T-helper 2 cell (primary cell): ENCODE measurements at regions not wholly inside any gene's neighbourhood (a gene's known extent, or its start where the extent isn't known, plus 50 kb on each side); places are given as distances from the start of the nearest gene placed in this dataset.

Experiments used
- DNase-seq, 5 experiments: peaks; one replicate each; pipeline versions ENCODE4 v3.0.0 to v3.0.0-alpha.2; 2012 to 2022

DNA sequence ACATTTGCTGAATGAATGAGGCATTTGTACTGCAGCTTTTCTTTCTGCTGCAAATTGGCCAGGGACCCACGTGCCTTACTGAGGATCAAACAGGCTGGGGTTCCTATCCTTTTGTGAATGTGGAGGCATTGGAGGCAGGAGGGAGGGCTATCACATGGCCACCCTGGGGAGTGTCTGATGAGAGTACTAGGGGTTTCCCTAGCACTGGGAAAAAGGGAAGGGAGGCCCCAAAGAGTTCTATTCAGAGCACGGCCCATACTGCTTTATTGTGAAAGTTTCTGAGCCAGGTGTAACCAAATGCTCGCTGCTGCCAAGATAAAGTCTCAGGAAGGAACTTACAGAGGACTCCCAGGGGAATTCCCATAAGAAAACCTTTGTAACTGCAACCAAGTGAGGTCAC is 78.4 kb upstream of the ANO1 start:
- no peak for DNase-seq

DNA sequence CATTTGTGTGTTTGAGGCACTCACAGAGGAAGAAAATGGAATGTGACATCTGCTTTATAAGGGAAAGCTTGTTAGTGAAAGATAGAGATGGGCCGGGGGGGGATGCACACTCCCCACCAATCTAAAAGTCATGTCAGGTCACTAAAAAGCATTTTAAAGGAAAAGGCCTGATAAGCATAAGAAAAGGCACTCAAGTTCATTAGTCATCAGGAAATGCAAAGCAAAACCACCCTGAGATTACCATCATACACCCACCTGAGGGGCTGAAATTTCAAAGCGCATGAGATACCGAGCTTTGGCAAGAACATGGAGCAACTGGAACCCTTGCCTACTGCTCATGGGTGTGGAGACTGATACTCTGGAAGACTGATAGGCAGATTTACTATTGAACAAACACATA is 77.9 kb upstream of the ANO1 start:
- peak in 1 of 5 experiments; percentile 10 for DNase-seq

DNA sequence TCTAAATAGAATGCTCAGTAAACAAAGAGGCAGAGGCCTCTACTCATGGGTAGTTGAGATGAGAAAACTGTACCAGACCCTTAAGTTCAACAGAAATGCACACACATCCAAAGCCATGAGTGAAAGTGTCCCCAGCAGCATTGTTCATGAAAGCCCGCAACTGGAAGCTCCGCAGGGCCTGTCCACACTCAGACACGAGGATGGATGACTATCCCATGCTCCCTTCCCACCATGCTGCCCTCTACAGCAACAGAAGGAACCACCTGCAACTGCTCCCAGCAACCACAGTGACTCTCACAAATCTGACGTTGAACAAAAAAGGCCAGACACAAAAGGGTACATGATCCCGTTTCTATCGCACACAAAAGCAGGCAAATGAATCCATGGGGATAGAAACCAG is 76.9 kb upstream of the ANO1 start:
- no peak for DNase-seq

DNA sequence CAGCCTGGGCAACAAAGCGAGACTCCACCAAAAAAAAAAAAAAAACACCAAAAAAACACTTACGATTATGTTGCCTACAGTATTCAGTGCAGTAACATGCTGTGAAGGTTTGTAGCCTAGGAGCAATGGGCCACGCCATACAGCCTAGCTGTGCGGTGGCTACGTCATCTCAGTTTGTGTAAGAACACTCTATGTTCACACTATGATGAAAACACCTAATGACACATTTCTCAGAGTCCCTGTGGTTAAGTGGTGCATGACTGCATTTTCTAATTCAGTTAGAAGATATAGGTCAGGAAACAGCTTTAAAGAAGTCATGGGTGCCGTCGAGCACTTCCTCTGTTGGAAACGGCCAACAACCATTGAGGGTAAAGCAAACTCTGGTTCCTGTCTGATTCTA is 75.7 kb upstream of the ANO1 start:
- peak in 2 of 5 experiments; percentile 9 to 90 for DNase-seq

DNA sequence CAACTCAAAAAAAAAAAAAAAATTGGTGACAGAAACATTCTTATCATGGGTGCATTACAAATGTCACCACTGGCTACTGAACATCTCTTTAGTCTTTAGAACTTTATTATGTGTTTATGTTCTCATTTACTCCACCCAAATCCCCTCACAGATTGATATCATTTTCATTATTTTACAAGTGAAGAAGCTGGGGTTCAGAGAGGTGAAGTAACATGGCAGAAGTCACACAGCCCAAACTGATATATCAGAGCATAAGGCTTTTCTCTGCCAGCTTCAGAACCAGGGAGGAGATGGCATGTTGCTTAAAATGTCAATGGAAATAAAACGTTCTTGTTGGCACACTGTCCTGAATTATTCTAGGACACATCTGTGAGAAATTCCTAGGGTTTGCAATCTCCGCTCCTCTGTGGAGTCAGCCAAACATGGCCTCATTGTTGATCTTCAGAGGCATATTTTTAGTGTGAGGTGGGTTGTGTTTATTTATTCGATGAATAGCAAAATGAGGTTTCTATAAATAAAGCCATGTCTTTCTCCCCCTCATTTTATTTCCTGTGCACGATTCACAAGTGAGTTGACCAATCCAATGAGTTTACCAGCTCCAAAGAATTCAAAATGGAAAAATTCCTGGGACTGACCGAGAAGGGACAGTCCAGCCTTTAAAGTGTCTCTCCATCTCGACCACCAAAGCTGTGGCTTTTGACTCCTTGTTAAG is 72.9 kb upstream of the ANO1 start:
- DNase-seq = no peak

DNA sequence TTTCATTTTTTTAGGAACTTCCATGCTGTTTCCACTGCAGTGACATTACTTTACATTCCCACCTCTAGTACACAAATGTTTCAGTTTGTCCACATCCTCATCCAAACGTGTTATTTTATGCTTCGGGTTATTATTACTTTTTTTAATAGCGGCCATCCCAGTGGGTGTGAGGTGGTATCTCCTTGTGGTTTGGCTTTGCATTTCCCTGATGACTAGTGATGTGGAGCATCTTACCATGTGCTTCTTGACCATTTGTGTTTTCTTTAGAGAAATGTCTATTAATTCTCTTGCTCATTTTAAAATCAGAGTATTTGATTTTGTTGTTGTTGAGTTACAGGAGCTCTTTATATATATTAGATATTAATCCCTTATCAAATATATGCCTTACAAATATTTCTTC is 70.3 kb upstream of the ANO1 start:
- DNase-seq = no peak

DNA sequence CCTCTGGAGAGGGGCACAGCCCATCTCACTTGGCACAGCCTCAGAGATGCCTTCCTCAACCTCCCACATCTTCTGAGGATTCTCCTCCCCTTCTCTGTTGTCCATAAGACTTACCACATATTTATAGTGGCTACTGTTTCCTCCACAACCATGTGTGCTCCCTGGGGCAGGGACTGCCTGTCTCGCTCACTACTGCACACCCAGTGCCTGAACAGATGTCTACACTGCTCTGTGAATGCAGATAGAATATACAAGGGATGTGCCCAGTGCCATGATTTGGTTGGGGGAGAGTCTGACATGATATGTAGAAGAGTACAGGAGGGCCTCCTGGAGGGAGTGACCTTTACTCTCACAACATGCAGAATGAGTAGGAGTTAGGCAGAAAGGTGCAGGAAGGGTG is 67.3 kb upstream of the ANO1 start:
- no peak for DNase-seq

DNA sequence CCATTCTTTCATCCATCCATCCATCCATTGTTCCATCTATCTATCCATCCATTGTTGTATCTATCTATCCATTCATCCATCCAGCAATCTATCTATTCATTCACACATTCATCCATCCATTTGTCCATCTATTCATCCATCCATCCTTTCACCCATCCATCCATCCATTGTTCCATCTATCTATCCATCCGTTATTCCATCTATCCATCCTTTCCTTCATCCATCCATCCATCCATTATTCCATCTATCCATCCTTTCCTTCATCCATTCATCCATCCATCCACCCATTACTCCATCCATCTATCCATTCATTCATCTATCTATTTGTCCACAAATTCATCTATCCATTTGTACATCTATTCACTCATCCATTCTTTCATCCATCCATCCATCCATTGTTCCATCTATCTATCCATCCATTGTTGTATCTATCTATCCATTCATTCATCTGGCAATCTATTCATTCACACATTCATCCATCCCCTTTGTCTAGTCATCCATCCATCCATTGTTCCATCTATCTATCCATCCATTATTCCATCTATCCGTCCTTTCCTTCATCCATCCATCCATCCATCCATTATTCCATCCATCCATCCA is 65.9 kb upstream of the ANO1 start:
- no peak for DNase-seq

DNA sequence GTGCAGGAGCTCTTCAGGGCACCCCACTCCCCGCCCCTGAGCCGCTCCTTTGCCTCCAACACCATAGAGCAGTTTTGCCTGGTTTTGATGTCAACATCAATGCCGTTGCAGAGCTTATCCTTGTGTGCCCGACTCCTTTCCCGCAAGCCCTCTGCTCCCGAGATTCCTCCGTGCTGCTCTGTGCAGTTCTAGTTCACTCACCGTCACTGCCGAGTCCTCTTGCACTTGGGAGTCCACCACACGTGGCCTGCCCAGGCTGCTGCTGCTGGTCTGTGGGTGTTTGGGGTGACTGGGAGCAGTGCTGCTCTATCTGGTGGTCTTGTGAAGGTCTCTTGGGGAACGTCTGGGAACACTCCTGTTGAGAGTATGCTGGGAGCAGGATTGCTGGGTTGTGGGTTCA is 63.8 kb upstream of the ANO1 start:
- DNase-seq = no peak

DNA sequence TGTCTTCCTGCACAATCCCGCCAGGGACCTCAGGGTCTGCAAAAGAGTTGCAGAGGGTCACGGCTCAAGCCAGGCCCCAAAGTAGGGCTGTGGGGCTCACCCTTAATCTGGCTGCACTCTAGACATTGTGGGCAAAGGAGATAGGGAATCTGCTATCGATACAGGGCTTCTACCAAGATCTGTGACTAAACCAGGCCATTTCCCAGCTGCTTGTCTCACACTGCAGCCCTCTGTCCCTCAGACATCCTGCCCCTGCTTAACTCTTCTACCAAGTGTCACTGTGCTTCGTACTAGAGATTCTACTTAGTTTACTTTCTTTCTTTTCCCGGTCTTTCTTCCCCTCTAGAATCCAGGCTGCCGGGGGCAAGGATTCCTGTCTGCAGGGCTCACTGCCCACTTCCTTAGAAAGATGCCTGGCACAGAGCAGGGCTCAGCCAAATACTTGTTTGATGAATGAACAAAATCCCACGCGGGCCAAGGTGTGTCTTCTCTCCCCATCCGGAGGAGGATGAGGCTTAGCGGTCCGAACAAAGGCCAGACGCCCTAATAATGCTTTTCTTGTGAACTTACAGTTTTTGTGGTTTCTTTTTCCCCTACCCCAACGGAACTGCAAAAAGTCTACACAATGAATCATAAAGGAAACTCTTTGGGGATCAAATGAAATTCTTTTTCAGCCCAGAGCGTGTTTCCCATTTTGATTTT is 61.3 kb upstream of the ANO1 start:
- DNase-seq = no peak

DNA sequence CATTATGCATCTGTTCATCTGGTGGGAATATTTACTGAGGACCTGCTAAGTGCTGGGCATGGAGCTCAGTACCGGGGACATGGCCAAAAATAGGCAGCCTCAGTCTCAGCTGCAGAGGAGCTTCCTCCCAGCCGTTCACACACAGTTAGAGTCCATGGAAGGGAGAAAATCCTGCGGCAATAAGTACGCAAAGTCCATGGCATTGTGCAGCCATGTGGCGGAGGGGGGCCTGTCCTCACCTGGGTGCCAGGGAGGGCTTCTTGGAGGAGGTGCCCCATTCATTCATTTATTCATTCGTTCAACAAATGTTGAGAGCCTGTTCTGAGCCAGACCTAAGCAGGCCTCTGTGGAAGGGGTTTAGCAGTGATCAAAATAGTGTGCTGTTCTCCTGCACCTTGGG is 59.3 kb upstream of the ANO1 start:
- no peak for DNase-seq

DNA sequence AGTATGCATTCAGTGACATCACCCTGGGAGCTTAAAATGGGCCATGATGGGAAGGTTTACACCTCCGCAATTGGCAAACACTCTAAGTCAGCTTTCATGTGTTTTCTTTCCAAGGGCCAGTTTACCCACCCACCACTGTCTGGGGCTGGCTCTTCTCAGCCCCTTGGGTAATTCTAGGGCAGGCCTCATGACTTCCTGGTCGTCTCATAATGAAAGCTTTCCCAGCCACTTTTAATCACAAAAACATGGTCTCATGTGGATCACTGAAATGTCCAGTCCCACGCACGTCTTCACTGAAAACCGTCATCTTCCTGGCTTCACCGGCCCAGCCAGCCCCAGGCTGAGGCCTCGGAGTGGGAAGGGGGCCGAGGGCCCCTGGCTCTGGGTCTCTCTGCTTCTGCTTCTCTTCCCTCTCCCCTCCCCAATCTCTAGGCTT is 58.5 kb upstream of the ANO1 start:
- DNase-seq = no peak

DNA sequence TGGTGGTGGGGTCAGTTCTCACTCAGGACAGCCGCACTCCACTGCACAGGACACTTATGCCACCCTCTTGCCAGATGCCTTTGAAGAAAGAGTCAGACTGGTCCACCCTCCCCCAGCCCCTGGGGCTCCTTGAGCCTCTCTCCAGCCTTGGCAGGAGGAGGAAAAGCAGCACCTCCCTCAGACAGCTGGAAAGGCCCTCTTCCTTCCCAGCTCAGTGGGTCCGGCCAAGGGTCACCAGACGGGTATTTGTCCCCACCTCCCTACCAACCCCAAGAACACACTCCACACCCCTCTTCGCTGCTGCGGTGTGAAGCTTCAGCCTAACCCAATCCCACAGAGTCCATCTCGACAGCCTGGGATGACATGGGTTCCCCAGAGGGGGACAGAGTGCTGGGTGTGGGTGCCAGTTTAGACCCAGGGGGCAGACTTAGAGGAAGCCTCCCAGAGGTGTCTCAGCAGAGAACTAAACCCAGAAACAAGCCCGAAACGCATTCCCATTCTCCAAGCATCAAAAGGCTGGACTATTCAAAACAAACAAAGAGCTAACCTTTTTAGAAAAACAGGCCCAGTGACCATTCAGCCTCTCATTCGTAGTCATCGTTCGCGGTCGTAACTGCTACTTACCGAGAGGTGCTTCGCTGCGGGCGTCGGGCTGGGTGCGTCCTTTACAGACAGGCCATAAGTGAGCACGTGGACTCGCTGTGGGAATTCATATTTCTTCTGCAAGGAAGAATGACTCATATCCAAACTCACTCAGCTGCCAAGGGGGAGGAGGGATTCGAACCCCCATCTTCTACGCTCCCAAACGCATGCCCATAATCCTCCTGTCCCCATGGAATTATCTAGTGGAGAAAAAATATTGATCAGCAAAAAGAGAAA is 57.5 kb upstream of the ANO1 start:
- DNase-seq = no peak

DNA sequence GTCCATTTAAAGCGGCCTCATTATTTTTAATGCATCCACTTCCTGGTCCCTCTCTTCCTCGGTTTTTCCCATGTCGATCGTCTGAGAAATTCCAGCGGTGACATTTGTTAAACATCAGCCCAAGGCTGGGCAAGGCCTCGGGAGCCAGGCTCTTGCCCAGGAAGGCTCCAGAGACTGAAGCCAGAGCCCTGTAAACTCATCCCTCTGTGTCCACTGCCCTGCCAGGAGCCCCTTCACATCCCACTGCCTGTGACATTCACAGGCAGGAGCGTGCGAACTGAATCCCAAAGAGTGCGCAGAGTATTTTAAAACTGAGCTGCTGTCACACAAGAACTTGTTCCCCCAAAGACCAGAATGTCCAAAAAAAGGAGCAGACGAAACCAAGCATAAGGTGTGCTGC is 56.5 kb upstream of the ANO1 start:
- no peak for DNase-seq

DNA sequence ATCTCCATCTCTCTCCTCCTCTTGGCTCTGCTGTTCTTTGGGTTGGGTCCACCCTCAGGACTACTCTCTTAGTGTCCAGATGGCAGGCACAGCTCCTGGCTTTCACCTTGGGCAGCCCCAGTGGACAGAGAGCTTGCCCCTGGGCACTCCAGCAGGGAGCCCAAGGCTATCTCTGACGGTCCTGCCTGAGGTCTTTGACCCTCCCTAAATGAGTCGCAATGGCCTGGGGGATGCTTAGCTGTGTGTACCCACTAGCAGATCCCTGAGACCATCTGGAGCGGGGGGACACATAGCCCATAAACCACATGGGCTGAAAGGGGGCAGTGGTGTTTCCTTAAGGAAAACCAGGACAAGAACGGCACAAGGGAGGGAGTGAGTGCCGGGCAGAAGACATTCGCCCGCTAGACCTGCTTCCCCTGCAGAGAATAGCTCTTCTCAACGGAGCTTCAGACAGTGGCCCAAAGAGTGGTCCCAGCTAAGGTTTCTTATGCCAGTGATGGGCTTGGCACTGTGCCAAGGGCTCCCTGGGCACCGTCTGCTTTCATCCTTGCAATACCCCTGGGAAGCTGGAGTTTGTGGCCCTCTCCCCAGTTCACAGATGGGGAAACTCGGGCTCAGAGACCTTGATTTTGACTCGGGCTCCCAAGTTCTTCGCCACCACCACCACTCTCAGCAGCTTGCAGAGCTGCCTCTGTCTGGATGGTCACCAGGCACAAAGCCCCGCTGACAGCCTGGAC is 53.9 kb upstream of the ANO1 start:
- DNase-seq = no peak

DNA sequence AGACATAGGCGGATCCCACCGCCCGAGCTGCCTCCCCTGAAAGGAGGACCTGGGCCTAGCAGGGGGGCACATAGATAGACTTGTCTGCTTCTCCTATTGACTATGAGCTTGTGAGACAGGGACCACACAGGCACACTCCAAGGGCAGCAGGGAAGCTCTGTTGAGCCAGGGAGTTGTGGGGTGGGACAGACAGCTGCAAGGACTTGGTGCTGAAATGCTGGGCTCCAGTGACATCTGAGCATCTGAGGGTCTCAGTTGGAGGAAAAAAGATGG is 53.4 kb upstream of the ANO1 start:
- DNase-seq = no peak

DNA sequence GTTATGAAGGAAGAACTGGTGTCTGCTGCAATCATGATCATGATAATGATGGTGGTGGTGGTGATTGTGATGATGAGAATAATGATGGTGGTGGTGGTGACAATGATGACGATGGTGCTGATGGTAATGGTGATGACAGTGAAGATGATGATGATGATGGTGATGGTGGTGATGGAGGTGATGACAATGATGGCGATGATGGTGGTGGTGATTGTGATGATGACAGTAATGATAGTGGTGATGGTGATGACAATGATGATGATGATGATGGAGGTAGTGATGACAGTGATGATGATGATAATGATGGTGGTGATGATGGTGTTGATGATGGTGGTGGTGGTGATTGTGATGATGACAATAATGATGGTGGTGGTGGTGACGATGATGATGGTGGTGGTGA is 52.8 kb upstream of the ANO1 start:
- no peak for DNase-seq

DNA sequence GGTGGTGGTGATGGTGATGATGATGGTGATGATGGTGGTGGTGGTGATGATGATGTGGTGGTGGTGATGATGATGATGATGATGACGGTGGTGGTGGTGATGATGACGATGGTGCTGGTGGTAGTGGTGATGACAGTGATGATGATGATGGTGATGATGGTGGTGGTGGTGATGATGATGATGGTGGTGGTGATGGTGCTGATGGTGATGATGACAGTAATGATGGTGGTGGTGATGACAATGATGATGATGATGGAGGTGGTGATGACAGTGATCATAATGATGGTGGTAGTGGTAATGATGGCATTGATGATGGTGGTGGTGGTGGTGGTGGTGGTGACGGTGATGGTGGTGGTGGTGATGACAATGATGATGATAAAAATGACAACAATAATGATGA is 52.1 kb upstream of the ANO1 start:
- DNase-seq = no peak

DNA sequence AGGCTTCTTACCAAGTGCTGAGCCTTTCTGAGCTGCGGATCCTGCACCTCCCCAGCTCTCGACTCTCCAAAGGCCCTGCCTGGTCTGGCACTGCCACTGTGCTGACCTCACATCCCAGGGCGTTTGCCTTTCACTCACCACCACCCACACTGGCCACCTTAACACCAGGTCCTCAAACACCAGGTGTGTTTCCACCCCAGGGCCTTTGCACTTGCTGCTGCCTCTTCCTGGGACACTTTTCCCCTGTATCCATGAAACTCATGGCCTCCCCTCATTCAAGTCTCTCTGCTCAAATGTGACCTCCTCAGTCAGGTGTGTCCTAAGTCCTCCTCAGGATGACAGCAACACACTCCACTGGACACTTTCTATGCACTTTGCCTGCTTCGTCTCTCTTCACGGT is 51.4 kb upstream of the ANO1 start:
- DNase-seq = no peak

DNA sequence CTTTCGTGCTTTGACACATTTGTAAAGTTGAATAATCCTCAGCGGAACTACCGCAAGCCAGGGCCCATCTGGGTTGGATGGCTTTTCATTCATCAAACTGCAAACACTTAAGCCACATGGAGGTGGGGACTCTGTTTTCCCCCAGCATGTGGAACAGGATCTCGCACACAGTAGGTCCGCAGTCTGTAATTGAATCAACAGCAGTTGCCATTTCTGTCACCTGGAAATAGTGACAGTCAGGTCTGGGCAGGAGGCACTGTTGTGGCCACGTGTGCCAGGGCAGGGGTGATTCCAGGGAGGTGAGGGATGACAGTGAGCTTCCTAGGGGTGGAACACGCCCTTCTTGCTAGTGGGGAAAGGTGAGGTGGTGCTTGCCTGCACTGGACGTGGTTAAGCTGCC is 50.7 kb upstream of the ANO1 start:
- DNase-seq = no peak

DNA sequence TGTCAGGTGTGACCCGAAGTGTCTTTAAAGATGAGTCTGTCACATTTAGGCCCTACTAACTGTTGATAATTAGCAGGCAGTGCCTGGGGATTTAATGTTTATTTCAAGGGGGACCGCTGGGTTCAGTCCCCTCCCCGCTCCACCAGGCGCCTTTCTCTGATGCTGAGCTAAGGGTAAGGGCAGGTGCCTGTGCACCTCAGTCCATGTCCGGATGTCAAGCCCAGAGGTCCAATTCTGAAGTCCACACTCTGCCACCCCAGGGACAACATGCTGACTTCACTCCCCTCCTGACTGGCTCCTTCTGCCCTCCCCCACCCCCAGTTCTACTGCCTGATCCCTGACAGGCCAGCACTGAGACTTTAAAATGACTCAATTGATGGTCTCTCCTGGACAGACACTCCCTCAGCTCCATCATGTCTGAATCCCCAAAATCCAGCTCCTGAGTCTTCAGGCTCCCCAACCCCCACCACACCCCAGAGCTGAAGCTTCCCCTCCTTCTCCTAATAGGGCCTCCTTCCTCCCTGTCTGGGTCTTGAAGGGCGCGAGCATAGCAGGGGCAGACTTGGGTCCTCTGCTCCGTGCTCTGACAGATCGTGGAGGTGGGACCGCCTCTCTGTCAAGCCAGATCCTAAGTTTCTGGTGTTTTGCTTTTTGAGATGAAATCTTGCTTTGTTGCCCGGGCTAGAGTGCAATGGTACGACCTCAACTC is 49.8 kb upstream of the ANO1 start:
- DNase-seq = no peak
